ENCODE measurements at regions not wholly inside any gene's neighbourhood (a gene's known extent, or its start where the extent isn't known, plus 50 kb on each side); places are given as distances from the start of the nearest gene placed in this dataset.

- TF ChIP-seq CTCF (IDR thresholded peaks at IDR 0.05; ENCODE audit: insufficient read depth, low read depth, low read length) (no peak), EZH2 (IDR thresholded peaks at IDR 0.05; ENCODE audit: insufficient read depth, low read length) (no peak)
Observed at GRCh38 chr2:240340361-240340761, 95.1 kb upstream of the GPC1 start.

Measured in astrocyte (in vitro differentiated cells and primary cell).